WTC11 (cell line): ENCODE measurements at regions not wholly inside any gene's neighbourhood (a gene's known extent, or its start where the extent isn't known, plus 50 kb on each side); places are given as distances from the start of the nearest gene placed in this dataset.

ENCODE experiments used
- ATAC-seq: fragments of 200-7000 bp; cut with Tn5 transposase; 2 replicates; pipeline ENCODE4 v1.10.0; 2021; ENCODE audit warnings: mild to moderate bottlenecking, moderate library complexity
- CTCF ChIA-PET: fragments of 300-600 bp; sonication (Branson Sonifier 250); formaldehyde crosslinking; loops from one replicate; lab custom pipeline; 2021; ENCODE audit warnings: antibody characterized with exemption; lab: Charles Lee
- POLR2A ChIA-PET: fragments of 350-600 bp; sonication (Branson Sonifier 250); formaldehyde crosslinking; loops from one replicate; lab custom pipeline; 2021; ENCODE audit warnings: antibody characterized with exemption; lab: Charles Lee
- DNase-seq: peaks from one replicate; pipeline ENCODE4 v3.0.0; 2021; ENCODE audit warnings: low spot score
- H3K27ac Mint-ChIP-seq: 2 replicates; pipeline ENCODE4 v1.8.0; 2021; ENCODE audit warnings: mixed read lengths
- H3K27me3 Mint-ChIP-seq: 2 replicates; pipeline ENCODE4 v1.8.0; 2021; ENCODE audit warnings: low read depth, mild to moderate bottlenecking, moderate library complexity, mixed read lengths
- H3K36me3 Mint-ChIP-seq: 2 replicates; pipeline ENCODE4 v1.8.0; 2021; ENCODE audit warnings: mixed read lengths
- H3K4me1 Mint-ChIP-seq: 2 replicates; pipeline ENCODE4 v1.8.0; 2022; ENCODE audit warnings: mixed read lengths
- H3K4me3 Mint-ChIP-seq: 2 replicates; pipeline ENCODE4 v1.8.0; 2021; ENCODE audit warnings: mild to moderate bottlenecking, moderate library complexity, mixed read lengths
- H3K9me3 Mint-ChIP-seq: 2 replicates; pipeline ENCODE4 v1.8.0; 2021; ENCODE audit warnings: mixed read lengths
- CDX4 ChIP-seq: fragments of 250-450 bp; sonication (Bioruptor Pico); IDR thresholded peaks from 2 replicates; pipeline ENCODE4 v1.9.0; 2021; ENCODE audit warnings: moderate library complexity, mild to moderate bottlenecking, inconsistent platforms, borderline replicate concordance
- CREM ChIP-seq: sonication (generic); formaldehyde crosslinking; IDR thresholded peaks from 2 replicates; pipeline ENCODE4 v1.8.1; 2022; ENCODE audit warnings: mild to moderate bottlenecking, missing genetic modification reagents, moderate library complexity
- FOXP1 ChIP-seq: sonication (generic); formaldehyde crosslinking; IDR thresholded peaks from 2 replicates; pipeline ENCODE4 v1.8.0; 2022; ENCODE audit warnings: missing genetic modification reagents, mild to moderate bottlenecking, moderate library complexity, borderline replicate concordance
- JUN ChIP-seq: sonication (generic); formaldehyde crosslinking; IDR thresholded peaks from 2 replicates; pipeline ENCODE4 v1.8.0; 2023; ENCODE audit warnings: mild to moderate bottlenecking, missing genetic modification reagents
- NFATC4 ChIP-seq: fragments of 250-450 bp; sonication (Bioruptor Pico); IDR thresholded peaks from 2 replicates; pipeline ENCODE4 v1.9.0; 2021; ENCODE audit warnings: mild to moderate bottlenecking
- NR2C2 ChIP-seq: sonication (generic); formaldehyde crosslinking; IDR thresholded peaks from 2 replicates; pipeline ENCODE4 v1.8.0; 2022; ENCODE audit warnings: mild to moderate bottlenecking, missing genetic modification reagents
- SP1 ChIP-seq: sonication (generic); formaldehyde crosslinking; conservative IDR thresholded peaks from 2 replicates; pipeline ENCODE4 v1.8.1; 2022; ENCODE audit warnings: missing genetic modification reagents
- TCF7 ChIP-seq: sonication (generic); formaldehyde crosslinking; IDR thresholded peaks from 2 replicates; pipeline ENCODE4 v1.8.0; 2022; ENCODE audit warnings: mild to moderate bottlenecking, low read depth, missing genetic modification reagents, moderate library complexity
- ZBTB21 ChIP-seq: sonication (generic); formaldehyde crosslinking; IDR thresholded peaks from 2 replicates; pipeline ENCODE4 v1.8.1; 2023; ENCODE audit warnings: mild to moderate bottlenecking, missing genetic modification reagents, borderline replicate concordance
- ZNF317 ChIP-seq: sonication (generic); formaldehyde crosslinking; IDR thresholded peaks from 2 replicates; pipeline ENCODE4 v1.8.1; 2023; ENCODE audit warnings: low read depth, mild to moderate bottlenecking, moderate library complexity, missing genetic modification reagents, borderline replicate concordance
- ZNF396 ChIP-seq: fragments of 250-450 bp; sonication (Bioruptor Pico); IDR thresholded peaks from 2 replicates; pipeline ENCODE4 v1.8.0; 2021; ENCODE audit warnings: mild to moderate bottlenecking, moderate library complexity, borderline replicate concordance
- ZNF423 ChIP-seq: fragments of 250-450 bp; sonication (Bioruptor Pico); IDR thresholded peaks from 2 replicates; pipeline ENCODE4 v2.1.2; 2022; ENCODE audit warnings: mild to moderate bottlenecking, moderate library complexity
- ZNF512 ChIP-seq: sonication (generic); formaldehyde crosslinking; IDR thresholded peaks from 2 replicates; pipeline ENCODE4 v1.8.1; 2022; ENCODE audit warnings: missing genetic modification reagents, borderline replicate concordance
- ZNF671 ChIP-seq: fragments of 250-450 bp; sonication (Bioruptor Pico); IDR thresholded peaks from 2 replicates; pipeline ENCODE4 v1.8.0; 2021; ENCODE audit warnings: mild to moderate bottlenecking
- TF ChIP-seq, protein P1 (sequence below): sonication (generic); formaldehyde crosslinking; IDR thresholded peaks from 2 replicates; pipeline ENCODE4 v1.8.0; 2022; ENCODE audit warnings: mild to moderate bottlenecking, missing genetic modification reagents
- TF ChIP-seq, protein P2 (sequence below): sonication (generic); formaldehyde crosslinking; IDR thresholded peaks from 2 replicates; pipeline ENCODE4 v1.8.1; 2022; ENCODE audit warnings: mild to moderate bottlenecking, missing genetic modification reagents, moderate library complexity, borderline replicate concordance
- TF ChIP-seq, protein P3 (sequence below): sonication (generic); formaldehyde crosslinking; conservative IDR thresholded peaks from 2 replicates; pipeline ENCODE4 v1.8.1; 2023; ENCODE audit warnings: mild to moderate bottlenecking, low read depth, missing genetic modification reagents, moderate library complexity
- TF ChIP-seq, protein P4 (sequence below): sonication (generic); formaldehyde crosslinking; IDR thresholded peaks from 2 replicates; pipeline ENCODE4 v1.8.1; 2023; ENCODE audit warnings: mild to moderate bottlenecking, missing genetic modification reagents
- TF ChIP-seq, protein P5 (sequence below): sonication (generic); formaldehyde crosslinking; IDR thresholded peaks from 2 replicates; pipeline ENCODE4 v1.8.0; 2022; ENCODE audit warnings: mild to moderate bottlenecking, missing genetic modification reagents

DNA sequence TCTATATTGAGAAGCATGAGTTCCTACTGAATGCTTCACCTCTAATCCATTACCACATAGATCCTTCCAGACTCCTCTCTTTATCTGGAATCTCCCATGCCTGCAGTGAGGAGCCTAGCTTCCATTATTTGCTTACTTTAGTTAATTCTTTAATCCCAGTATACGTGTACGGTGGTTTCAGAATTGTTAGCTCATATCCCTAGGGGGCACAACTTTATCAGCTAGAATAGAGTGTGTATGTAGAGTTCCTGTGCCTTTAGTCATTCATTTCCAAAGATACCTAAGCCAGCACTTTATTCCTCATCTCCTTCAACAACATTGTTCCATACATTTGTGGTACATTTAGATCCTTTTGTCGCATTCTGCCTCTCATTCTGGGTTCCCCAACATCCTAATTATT is 226.0 kb downstream of the TJP1 start:
- CTCF ChIA-PET, result interaction anchor here (1.3 to 1.4 kb wide), 2 partner anchors 17 to 457 kb away, joined by 3 to 5 read pairs; no protein-coding TSS in a partner anchor
- no peak for ATAC-seq
- Mint-ChIP-seq H3K36me3 (no peaks in the 10 kb centered on the region), H3K27me3 (no peaks in the 10 kb centered on the region)
- TF ChIP-seq ZNF317, result no peak
- TF ChIP-seq, protein P1, sequence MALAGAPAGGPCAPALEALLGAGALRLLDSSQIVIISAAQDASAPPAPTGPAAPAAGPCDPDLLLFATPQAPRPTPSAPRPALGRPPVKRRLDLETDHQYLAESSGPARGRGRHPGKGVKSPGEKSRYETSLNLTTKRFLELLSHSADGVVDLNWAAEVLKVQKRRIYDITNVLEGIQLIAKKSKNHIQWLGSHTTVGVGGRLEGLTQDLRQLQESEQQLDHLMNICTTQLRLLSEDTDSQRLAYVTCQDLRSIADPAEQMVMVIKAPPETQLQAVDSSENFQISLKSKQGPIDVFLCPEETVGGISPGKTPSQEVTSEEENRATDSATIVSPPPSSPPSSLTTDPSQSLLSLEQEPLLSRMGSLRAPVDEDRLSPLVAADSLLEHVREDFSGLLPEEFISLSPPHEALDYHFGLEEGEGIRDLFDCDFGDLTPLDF, result no peak
- TF ChIP-seq ZNF396 (CRISPR knock-in tag), result no peak
- TF ChIP-seq, protein P2, sequence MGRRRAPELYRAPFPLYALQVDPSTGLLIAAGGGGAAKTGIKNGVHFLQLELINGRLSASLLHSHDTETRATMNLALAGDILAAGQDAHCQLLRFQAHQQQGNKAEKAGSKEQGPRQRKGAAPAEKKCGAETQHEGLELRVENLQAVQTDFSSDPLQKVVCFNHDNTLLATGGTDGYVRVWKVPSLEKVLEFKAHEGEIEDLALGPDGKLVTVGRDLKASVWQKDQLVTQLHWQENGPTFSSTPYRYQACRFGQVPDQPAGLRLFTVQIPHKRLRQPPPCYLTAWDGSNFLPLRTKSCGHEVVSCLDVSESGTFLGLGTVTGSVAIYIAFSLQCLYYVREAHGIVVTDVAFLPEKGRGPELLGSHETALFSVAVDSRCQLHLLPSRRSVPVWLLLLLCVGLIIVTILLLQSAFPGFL (CRISPR knock-in tag), result no peak
- TF ChIP-seq NFATC4, result no peak
- no peak for TF ChIP-seq CREM (CRISPR knock-in tag)
- no peak for TF ChIP-seq NR2C2
- TF ChIP-seq, protein P3, sequence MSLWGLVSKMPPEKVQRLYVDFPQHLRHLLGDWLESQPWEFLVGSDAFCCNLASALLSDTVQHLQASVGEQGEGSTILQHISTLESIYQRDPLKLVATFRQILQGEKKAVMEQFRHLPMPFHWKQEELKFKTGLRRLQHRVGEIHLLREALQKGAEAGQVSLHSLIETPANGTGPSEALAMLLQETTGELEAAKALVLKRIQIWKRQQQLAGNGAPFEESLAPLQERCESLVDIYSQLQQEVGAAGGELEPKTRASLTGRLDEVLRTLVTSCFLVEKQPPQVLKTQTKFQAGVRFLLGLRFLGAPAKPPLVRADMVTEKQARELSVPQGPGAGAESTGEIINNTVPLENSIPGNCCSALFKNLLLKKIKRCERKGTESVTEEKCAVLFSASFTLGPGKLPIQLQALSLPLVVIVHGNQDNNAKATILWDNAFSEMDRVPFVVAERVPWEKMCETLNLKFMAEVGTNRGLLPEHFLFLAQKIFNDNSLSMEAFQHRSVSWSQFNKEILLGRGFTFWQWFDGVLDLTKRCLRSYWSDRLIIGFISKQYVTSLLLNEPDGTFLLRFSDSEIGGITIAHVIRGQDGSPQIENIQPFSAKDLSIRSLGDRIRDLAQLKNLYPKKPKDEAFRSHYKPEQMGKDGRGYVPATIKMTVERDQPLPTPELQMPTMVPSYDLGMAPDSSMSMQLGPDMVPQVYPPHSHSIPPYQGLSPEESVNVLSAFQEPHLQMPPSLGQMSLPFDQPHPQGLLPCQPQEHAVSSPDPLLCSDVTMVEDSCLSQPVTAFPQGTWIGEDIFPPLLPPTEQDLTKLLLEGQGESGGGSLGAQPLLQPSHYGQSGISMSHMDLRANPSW, result no peak
- no peak for TF ChIP-seq TCF7
- TF ChIP-seq CDX4 (CRISPR knock-in tag), result no peak
- no peak for TF ChIP-seq ZBTB21 (CRISPR knock-in tag)
- TF ChIP-seq ZNF512, result no peak
- TF ChIP-seq, protein P4, sequence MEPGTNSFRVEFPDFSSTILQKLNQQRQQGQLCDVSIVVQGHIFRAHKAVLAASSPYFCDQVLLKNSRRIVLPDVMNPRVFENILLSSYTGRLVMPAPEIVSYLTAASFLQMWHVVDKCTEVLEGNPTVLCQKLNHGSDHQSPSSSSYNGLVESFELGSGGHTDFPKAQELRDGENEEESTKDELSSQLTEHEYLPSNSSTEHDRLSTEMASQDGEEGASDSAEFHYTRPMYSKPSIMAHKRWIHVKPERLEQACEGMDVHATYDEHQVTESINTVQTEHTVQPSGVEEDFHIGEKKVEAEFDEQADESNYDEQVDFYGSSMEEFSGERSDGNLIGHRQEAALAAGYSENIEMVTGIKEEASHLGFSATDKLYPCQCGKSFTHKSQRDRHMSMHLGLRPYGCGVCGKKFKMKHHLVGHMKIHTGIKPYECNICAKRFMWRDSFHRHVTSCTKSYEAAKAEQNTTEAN (CRISPR knock-in tag), result no peak
- no peak for TF ChIP-seq ZNF423 (CRISPR knock-in tag)
- TF ChIP-seq JUN (CRISPR knock-in tag), result no peak
- TF ChIP-seq, protein P5, sequence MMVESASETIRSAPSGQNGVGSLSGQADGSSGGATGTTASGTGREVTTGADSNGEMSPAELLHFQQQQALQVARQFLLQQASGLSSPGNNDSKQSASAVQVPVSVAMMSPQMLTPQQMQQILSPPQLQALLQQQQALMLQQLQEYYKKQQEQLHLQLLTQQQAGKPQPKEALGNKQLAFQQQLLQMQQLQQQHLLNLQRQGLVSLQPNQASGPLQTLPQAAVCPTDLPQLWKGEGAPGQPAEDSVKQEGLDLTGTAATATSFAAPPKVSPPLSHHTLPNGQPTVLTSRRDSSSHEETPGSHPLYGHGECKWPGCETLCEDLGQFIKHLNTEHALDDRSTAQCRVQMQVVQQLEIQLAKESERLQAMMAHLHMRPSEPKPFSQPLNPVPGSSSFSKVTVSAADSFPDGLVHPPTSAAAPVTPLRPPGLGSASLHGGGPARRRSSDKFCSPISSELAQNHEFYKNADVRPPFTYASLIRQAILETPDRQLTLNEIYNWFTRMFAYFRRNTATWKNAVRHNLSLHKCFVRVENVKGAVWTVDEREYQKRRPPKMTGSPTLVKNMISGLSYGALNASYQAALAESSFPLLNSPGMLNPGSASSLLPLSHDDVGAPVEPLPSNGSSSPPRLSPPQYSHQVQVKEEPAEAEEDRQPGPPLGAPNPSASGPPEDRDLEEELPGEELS (CRISPR knock-in tag), result no peak
- no peak for TF ChIP-seq ZNF671 (CRISPR knock-in tag)
- no peak for TF ChIP-seq FOXP1 (CRISPR knock-in tag)
- no peak for TF ChIP-seq SP1 (CRISPR knock-in tag)
- TF ChIP-seq, all 79 proteins: peak for 0
- Mint-ChIP-seq H3K4me1 (peaks cover 13% of the 10 kb centered on the region), H3K4me3 (no peak overlapping the region), H3K27ac (no peak overlapping the region), H3K9me3 (peaks cover 2% of the 10 kb centered on the region)
- no peak for DNase-seq
- POLR2A ChIA-PET, result no interaction called here
